Muscle layer of duodenum (tissue), 2 donors: ENCODE measurements at regions not wholly inside any gene's neighbourhood (a gene's known extent, or its start where the extent isn't known, plus 50 kb on each side); places are given as distances from the start of the nearest gene placed in this dataset.

Experiments used
- H3K27ac ChIP-seq: one replicate; pipeline ENCODE4 v1.7.0; 2013; ENCODE audit warnings: mild to moderate bottlenecking, low read length
- H3K27me3 ChIP-seq: one replicate; pipeline ENCODE4 v1.7.0; 2013; ENCODE audit warnings: low read depth, mild to moderate bottlenecking, control low read depth, low read length
- H3K36me3 ChIP-seq, 2 donors: one replicate each; pipeline ENCODE4 v1.7.0; 2013; ENCODE audit warnings: low read length in 2 of 2, control low read depth in 1 of 2, mild to moderate bottlenecking in 1 of 2; ENCODE audit not compliant: insufficient read depth in 2 of 2, control insufficient read depth in 1 of 2
- H3K4me1 ChIP-seq, 2 donors: one replicate each; pipeline ENCODE4 v1.7.0; 2013; ENCODE audit warnings: low read length in 2 of 2, mild to moderate bottlenecking in 2 of 2, control low read depth in 1 of 2, moderate library complexity in 1 of 2; ENCODE audit not compliant: insufficient read depth in 2 of 2, control insufficient read depth in 1 of 2
- H3K4me3 ChIP-seq, 2 donors: one replicate each; pipeline ENCODE4 v1.7.0; 2013; ENCODE audit warnings: low read length in 2 of 2, low read depth in 1 of 2, mild to moderate bottlenecking in 1 of 2
- H3K9me3 ChIP-seq, 2 donors: one replicate each; pipeline ENCODE4 v1.7.0; 2013; ENCODE audit warnings: low read length in 2 of 2, control low read depth in 1 of 2, mild to moderate bottlenecking in 1 of 2; ENCODE audit not compliant: control insufficient read depth in 1 of 2
- donor health status: healthy.

GRCh38 chr5:4927097-4927496 is 213.0 kb upstream of the ADAMTS16 start:
- H3K4me3 ChIP-seq, result no peak overlapping the region
- H3K27ac ChIP-seq, result no peak overlapping the region
- H3K9me3 ChIP-seq, result no peaks in the 10 kb centered on the region
- no peaks in the 10 kb centered on the region for H3K36me3 ChIP-seq
- H3K4me1 ChIP-seq, result no peaks in the 10 kb centered on the region
- no peaks in the 10 kb centered on the region for H3K27me3 ChIP-seq

GRCh38 chr5:4928409-4928808 is 211.7 kb upstream of the ADAMTS16 start:
- no peak overlapping the region for H3K27ac ChIP-seq
- H3K9me3 ChIP-seq, result peaks cover 0 to 4% of the 10 kb centered on the region in 2 donors
- no peaks in the 10 kb centered on the region for H3K36me3 ChIP-seq
- no peaks in the 10 kb centered on the region for H3K4me1 ChIP-seq
- no peak overlapping the region for H3K4me3 ChIP-seq
- H3K27me3 ChIP-seq, result no peaks in the 10 kb centered on the region

- Histone ChIP-seq H3K4me1 (no peaks in the 10 kb centered on the region), H3K4me3 (no peak overlapping the region), H3K9me3 (peaks cover 0 to 4% of the 10 kb centered on the region in 2 donors), H3K27ac (no peak overlapping the region), H3K36me3 (no peaks in the 10 kb centered on the region), H3K27me3 (no peaks in the 10 kb centered on the region)
These were observed 211.0 kb upstream of the ADAMTS16 start for GRCh38 chr5:4929092-4929655.

- H3K27ac ChIP-seq, result no peak overlapping the region
- H3K36me3 ChIP-seq, result no peaks in the 10 kb centered on the region
- no peaks in the 10 kb centered on the region for H3K27me3 ChIP-seq
- no peaks in the 10 kb centered on the region for H3K4me1 ChIP-seq
- H3K4me3 ChIP-seq, result no peak overlapping the region
- H3K9me3 ChIP-seq, result no peaks in the 10 kb centered on the region
These were observed 200.9 kb upstream of the ADAMTS16 start for GRCh38 chr5:4939042-4939781.

- Histone ChIP-seq H3K4me1 (no peaks in the 10 kb centered on the region), H3K4me3 (no peak overlapping the region), H3K27me3 (no peaks in the 10 kb centered on the region), H3K27ac (no peak overlapping the region), H3K36me3 (no peaks in the 10 kb centered on the region), H3K9me3 (no peaks in the 10 kb centered on the region)
These were observed 199.0 kb upstream of the ADAMTS16 start for GRCh38 chr5:4941161-4941560.

- H3K9me3 ChIP-seq, result no peaks in the 10 kb centered on the region
- no peak overlapping the region for H3K27ac ChIP-seq
- H3K4me1 ChIP-seq, result no peaks in the 10 kb centered on the region
- no peaks in the 10 kb centered on the region for H3K36me3 ChIP-seq
- H3K27me3 ChIP-seq, result no peaks in the 10 kb centered on the region
- H3K4me3 ChIP-seq, result no peak overlapping the region
These were observed 197.9 kb upstream of the ADAMTS16 start for GRCh38 chr5:4941957-4942830.

- H3K36me3 ChIP-seq, result no peaks in the 10 kb centered on the region
- H3K27ac ChIP-seq, result no peak overlapping the region
- H3K4me1 ChIP-seq, result no peaks in the 10 kb centered on the region
- no peaks in the 10 kb centered on the region for H3K9me3 ChIP-seq
- H3K27me3 ChIP-seq, result no peaks in the 10 kb centered on the region
- no peak overlapping the region for H3K4me3 ChIP-seq
These were observed 197.3 kb upstream of the ADAMTS16 start for GRCh38 chr5:4942831-4943178.

GRCh38 chr5:4945296-4945695 is 194.8 kb upstream of the ADAMTS16 start:
- no peaks in the 10 kb centered on the region for H3K36me3 ChIP-seq
- H3K27me3 ChIP-seq, result no peaks in the 10 kb centered on the region
- H3K4me1 ChIP-seq, result no peaks in the 10 kb centered on the region
- no peak overlapping the region for H3K4me3 ChIP-seq
- no peaks in the 10 kb centered on the region for H3K9me3 ChIP-seq
- H3K27ac ChIP-seq, result no peak overlapping the region

GRCh38 chr5:4947106-4947505 is 193.0 kb upstream of the ADAMTS16 start:
- no peaks in the 10 kb centered on the region for H3K4me1 ChIP-seq
- no peak overlapping the region for H3K4me3 ChIP-seq
- no peak overlapping the region for H3K27ac ChIP-seq
- no peaks in the 10 kb centered on the region for H3K9me3 ChIP-seq
- H3K27me3 ChIP-seq, result no peaks in the 10 kb centered on the region
- no peaks in the 10 kb centered on the region for H3K36me3 ChIP-seq

GRCh38 chr5:4947893-4948536 is 192.1 kb upstream of the ADAMTS16 start:
- H3K27me3 ChIP-seq, result no peaks in the 10 kb centered on the region
- no peaks in the 10 kb centered on the region for H3K4me1 ChIP-seq
- no peak overlapping the region for H3K27ac ChIP-seq
- H3K4me3 ChIP-seq, result no peak overlapping the region
- no peaks in the 10 kb centered on the region for H3K9me3 ChIP-seq
- no peaks in the 10 kb centered on the region for H3K36me3 ChIP-seq

GRCh38 chr5:4949108-4949507 is 191.0 kb upstream of the ADAMTS16 start:
- H3K4me3 ChIP-seq, result no peak overlapping the region
- H3K9me3 ChIP-seq, result no peaks in the 10 kb centered on the region
- no peaks in the 10 kb centered on the region for H3K27me3 ChIP-seq
- H3K4me1 ChIP-seq, result no peaks in the 10 kb centered on the region
- no peaks in the 10 kb centered on the region for H3K36me3 ChIP-seq
- no peak overlapping the region for H3K27ac ChIP-seq
